Breast epithelium (tissue), 4 donors: ENCODE measurements at regions not wholly inside any gene's neighbourhood (a gene's known extent, or its start where the extent isn't known, plus 50 kb on each side); places are given as distances from the start of the nearest gene placed in this dataset.
"Not testable (repeated sequence)": the region's sequence is repeated elsewhere in the genome, so short reads cannot be mapped to it uniquely, and the experiment has no call there.

Experiments
- DNase-seq, 2 donors: peaks; one replicate each; pipeline ENCODE4 v3.0.0-alpha.2; 2019; ENCODE audit warnings: low spot score in 2 of 2
- H3K27ac ChIP-seq, 2 donors: fragments of 200-600 bp; sonication (generic) in 1 of 2; one replicate each; pipeline ENCODE4 v1.5.1; 2016 to 2019; ENCODE audit warnings: mild to moderate bottlenecking in 1 of 2
- H3K27me3 ChIP-seq, 2 donors: fragments of 200-600 bp; sonication (generic) in 1 of 2; one replicate each; pipeline versions ENCODE4 v1.5.1 to v1.6.0; 2017 to 2019; ENCODE audit warnings: control low read depth in 1 of 2, mild to moderate bottlenecking in 1 of 2
- H3K36me3 ChIP-seq: fragments of 200-600 bp; one replicate; pipeline ENCODE4 v1.5.1; 2019
- H3K4me1 ChIP-seq, 2 donors: fragments of 200-600 bp; sonication (generic); one replicate each; pipeline ENCODE4 v1.5.1; 2016 to 2019; ENCODE audit warnings: control low read depth in 1 of 2
- H3K4me3 ChIP-seq, 3 donors: fragments of 200-600 bp; sonication (generic); 1 replicate in 2 of 3; 2 replicates in 1 of 3; pipeline ENCODE4 v1.5.1; 2016 to 2019; ENCODE audit warnings: mild to moderate bottlenecking in 3 of 3, moderate library complexity in 2 of 3
- H3K9me3 ChIP-seq, 2 donors: fragments of 200-600 bp; sonication (generic) in 1 of 2; one replicate each; pipeline ENCODE4 v1.5.1; 2016 to 2019; ENCODE audit warnings: control low read depth in 1 of 2
- CTCF ChIP-seq, 3 donors: fragments of 450-650 bp; IDR thresholded peaks; one replicate each; pipeline ENCODE4 v1.5.1; 2016 to 2017; ENCODE audit warnings: antibody characterized with exemption in 3 of 3, mild to moderate bottlenecking in 3 of 3, moderate library complexity in 3 of 3
- POLR2A ChIP-seq: fragments of 450-650 bp; IDR thresholded peaks from one replicate; pipeline ENCODE4 v1.6.1; 2016; ENCODE audit warnings: antibody characterized with exemption, mild to moderate bottlenecking, moderate library complexity
- POLR2AphosphoS5 ChIP-seq, 3 donors: sonication (generic); formaldehyde crosslinking; IDR thresholded peaks; one replicate each; pipeline ENCODE4 v1.6.1; 2017; ENCODE audit warnings: antibody characterized with exemption in 3 of 3
- intact Hi-C: fragments of 100-400 bp; cut with DNase I; formaldehyde crosslinking; loops from one replicate; pipeline ENCODE4 v1.15.1; 2023; ENCODE audit warnings: low total_unique reads

- no peaks in the 10 kb centered on the region for H3K9me3 ChIP-seq
- no peaks in the 10 kb centered on the region for H3K27me3 ChIP-seq
- TF ChIP-seq CTCF (IDR thresholded peaks at IDR 0.05) (no peak), POLR2A (no peak), POLR2AphosphoS5 (IDR thresholded peaks at IDR 0.05) (no peak)
- no peak overlapping the region for H3K27ac ChIP-seq
- no peak overlapping the region for H3K4me3 ChIP-seq
- no peak for DNase-seq
- H3K4me1 ChIP-seq, result no peaks in the 10 kb centered on the region
- intact Hi-C loops, result no loop called here
- no peaks in the 10 kb centered on the region for H3K36me3 ChIP-seq
These were observed 51.7 kb upstream of the ATIC start for GRCh38 chr2:215260097-215260677.

DNA sequence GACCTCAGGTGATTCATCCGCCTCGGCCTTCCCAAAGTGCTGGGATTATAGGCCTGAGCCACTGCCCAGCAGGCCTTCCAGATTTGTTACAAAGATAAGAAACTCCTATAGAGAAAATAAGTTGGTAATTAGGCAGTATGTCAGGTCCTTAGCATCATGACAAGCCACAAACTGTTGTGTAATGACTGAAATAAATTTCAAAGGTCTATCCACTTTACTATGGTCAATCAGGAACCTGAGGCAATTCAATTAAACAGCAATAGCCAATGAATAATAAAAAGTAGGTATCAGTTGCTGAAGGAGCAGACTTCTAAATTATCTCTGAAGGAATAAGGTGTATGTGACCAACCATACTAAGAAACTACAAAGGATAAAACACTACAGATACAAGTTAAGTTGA lies 62.4 kb upstream of the ATIC start:
- intact Hi-C loops, result no loop called here
- Histone ChIP-seq H3K27ac (no peak overlapping the region), H3K27me3 (no peaks in the 10 kb centered on the region), H3K4me1 (no peaks in the 10 kb centered on the region), H3K9me3 (peaks cover 4 to 5% of the 10 kb centered on the region in 2 donors), H3K4me3 (no peak overlapping the region), H3K36me3 (no peaks in the 10 kb centered on the region)
- no peak for TF ChIP-seq CTCF (IDR thresholded peaks at IDR 0.05)
- no peak for TF ChIP-seq POLR2AphosphoS5 (IDR thresholded peaks at IDR 0.05)
- TF ChIP-seq POLR2A, result no peak
- no peak for DNase-seq

- intact Hi-C loops, DNase-seq, H3K4me1 ChIP-seq, H3K36me3 ChIP-seq, H3K27ac ChIP-seq, H3K27me3 ChIP-seq, H3K9me3 ChIP-seq, H3K4me3 ChIP-seq: not testable (repeated sequence)
These were observed 65.9 kb upstream of the ATIC start for GRCh38 chr2:215245919-215246318.

GRCh38 chr2:215241791-215242305 lies 70.0 kb upstream of the ATIC start:
- no peak overlapping the region for H3K4me3 ChIP-seq
- no peak for DNase-seq
- no peaks in the 10 kb centered on the region for H3K27me3 ChIP-seq
- intact Hi-C loops, result no loop called here
- no peak overlapping the region for H3K27ac ChIP-seq
- H3K4me1 ChIP-seq, result no peaks in the 10 kb centered on the region
- no peaks in the 10 kb centered on the region for H3K36me3 ChIP-seq
- TF ChIP-seq POLR2A (no peak), CTCF (IDR thresholded peaks at IDR 0.05) (no peak), POLR2AphosphoS5 (IDR thresholded peaks at IDR 0.05) (no peak)
- peaks cover 0 to 4% of the 10 kb centered on the region in 2 donors for H3K9me3 ChIP-seq

GRCh38 chr2:215238485-215239098 lies 73.3 kb upstream of the ATIC start:
- Histone ChIP-seq H3K4me1 (no peaks in the 10 kb centered on the region), H3K27ac (no peak overlapping the region), H3K9me3 (no peaks in the 10 kb centered on the region), H3K36me3 (no peaks in the 10 kb centered on the region), H3K27me3 (no peaks in the 10 kb centered on the region), H3K4me3 (no peak overlapping the region)
- no peak for DNase-seq
- TF ChIP-seq POLR2A (no peak), CTCF (IDR thresholded peaks at IDR 0.05) (no peak), POLR2AphosphoS5 (IDR thresholded peaks at IDR 0.05) (no peak)
- intact Hi-C loops, result no loop called here
